ENCODE measurements at regions not wholly inside any gene's neighbourhood (a gene's known extent, or its start where the extent isn't known, plus 50 kb on each side); places are given as distances from the start of the nearest gene placed in this dataset.

DNA sequence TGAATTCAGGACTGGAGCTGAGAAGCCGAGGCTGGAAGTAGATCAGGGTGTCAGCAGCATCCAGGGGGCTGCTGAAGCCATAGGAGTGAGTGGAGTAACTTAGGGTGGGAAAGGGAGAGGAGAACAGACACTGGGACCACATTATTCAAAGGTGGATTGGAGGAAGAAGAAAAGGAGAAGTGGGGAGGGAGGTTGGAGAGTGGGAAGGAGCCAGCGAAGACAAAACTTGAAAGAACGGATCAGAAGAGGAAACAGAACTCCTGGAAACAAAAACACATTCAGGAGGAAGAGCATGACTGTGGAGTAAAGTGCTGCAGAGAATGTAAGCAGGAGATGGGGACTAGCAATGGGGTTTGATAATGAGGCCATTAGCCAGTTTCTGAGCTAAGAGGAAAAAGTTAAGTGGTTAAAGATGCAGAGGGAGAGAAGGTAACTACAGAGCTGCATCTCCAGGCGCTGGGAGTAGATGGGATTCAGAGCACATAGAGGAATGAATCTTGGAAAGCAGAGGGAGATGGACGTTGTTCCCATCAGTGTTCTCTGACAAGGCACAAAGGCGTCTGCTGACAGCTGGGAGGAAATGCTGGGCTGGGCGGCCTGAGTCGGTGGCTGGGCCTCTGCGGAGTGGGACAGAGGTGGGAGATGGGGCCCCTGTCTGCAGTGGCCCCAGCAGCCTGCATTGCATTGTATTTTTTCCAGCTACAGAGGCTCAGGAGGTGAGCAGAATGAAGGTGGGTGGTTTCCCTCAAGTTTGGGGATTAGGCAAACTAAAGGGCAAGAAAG, 63.1 kb upstream of the LEP start (continued):
- no peak for TF ChIP-seq NFYB (CRISPR knock-in tag; conservative IDR thresholded peaks at IDR 0.05; ENCODE audit: low read depth)

- CTCF ChIA-PET: interaction anchor here (0.6 to 1.7 kb wide), 4 partner anchors 10 to 469 kb away, joined by 3 to 4 read pairs (median 4); no protein-coding TSS in a partner anchor
- DNase-seq (ENCODE audit: low spot score): no peak
- Mint-ChIP-seq H3K4me1 (peaks cover 7% of the 10 kb centered on the region), H3K9me3 (no peaks in the 10 kb centered on the region), H3K27ac (no peak overlapping the region), H3K27me3 (ENCODE audit: low read depth) (peaks cover 40% of the 10 kb centered on the region), H3K4me3 (no peak overlapping the region), H3K36me3 (no peaks in the 10 kb centered on the region)
- POLR2A ChIA-PET: no interaction called here
- no peak for TF ChIP-seq ATF1 (CRISPR knock-in tag; IDR thresholded peaks at IDR 0.05)
- no peak for TF ChIP-seq CREM (CRISPR knock-in tag; IDR thresholded peaks at IDR 0.05)
- no peak for TF ChIP-seq NR3C1 (CRISPR knock-in tag; conservative IDR thresholded peaks at IDR 0.05; ENCODE audit: low read depth)
- TF ChIP-seq, protein P1, sequence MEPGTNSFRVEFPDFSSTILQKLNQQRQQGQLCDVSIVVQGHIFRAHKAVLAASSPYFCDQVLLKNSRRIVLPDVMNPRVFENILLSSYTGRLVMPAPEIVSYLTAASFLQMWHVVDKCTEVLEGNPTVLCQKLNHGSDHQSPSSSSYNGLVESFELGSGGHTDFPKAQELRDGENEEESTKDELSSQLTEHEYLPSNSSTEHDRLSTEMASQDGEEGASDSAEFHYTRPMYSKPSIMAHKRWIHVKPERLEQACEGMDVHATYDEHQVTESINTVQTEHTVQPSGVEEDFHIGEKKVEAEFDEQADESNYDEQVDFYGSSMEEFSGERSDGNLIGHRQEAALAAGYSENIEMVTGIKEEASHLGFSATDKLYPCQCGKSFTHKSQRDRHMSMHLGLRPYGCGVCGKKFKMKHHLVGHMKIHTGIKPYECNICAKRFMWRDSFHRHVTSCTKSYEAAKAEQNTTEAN (CRISPR knock-in tag; IDR thresholded peaks at IDR 0.05): no peak
- TF ChIP-seq, protein P2, sequence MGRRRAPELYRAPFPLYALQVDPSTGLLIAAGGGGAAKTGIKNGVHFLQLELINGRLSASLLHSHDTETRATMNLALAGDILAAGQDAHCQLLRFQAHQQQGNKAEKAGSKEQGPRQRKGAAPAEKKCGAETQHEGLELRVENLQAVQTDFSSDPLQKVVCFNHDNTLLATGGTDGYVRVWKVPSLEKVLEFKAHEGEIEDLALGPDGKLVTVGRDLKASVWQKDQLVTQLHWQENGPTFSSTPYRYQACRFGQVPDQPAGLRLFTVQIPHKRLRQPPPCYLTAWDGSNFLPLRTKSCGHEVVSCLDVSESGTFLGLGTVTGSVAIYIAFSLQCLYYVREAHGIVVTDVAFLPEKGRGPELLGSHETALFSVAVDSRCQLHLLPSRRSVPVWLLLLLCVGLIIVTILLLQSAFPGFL (CRISPR knock-in tag; IDR thresholded peaks at IDR 0.05; ENCODE audit: borderline replicate concordance): no peak
- TF ChIP-seq, protein P3, sequence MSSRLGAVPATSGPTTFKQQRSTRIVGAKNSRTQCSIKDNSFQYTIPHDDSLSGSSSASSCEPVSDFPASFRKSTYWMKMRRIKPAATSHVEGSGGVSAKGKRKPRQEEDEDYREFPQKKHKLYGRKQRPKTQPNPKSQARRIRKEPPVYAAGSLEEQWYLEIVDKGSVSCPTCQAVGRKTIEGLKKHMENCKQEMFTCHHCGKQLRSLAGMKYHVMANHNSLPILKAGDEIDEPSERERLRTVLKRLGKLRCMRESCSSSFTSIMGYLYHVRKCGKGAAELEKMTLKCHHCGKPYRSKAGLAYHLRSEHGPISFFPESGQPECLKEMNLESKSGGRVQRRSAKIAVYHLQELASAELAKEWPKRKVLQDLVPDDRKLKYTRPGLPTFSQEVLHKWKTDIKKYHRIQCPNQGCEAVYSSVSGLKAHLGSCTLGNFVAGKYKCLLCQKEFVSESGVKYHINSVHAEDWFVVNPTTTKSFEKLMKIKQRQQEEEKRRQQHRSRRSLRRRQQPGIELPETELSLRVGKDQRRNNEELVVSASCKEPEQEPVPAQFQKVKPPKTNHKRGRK (CRISPR knock-in tag; IDR thresholded peaks at IDR 0.05; ENCODE audit: borderline replicate concordance): no peak
- no peak for TF ChIP-seq GTF2I (CRISPR knock-in tag; conservative IDR thresholded peaks at IDR 0.05)
- TF ChIP-seq ETV6 (CRISPR knock-in tag; IDR thresholded peaks at IDR 0.05): no peak
- TF ChIP-seq AR (CRISPR knock-in tag; IDR thresholded peaks at IDR 0.05): no peak
- TF ChIP-seq, protein P4, sequence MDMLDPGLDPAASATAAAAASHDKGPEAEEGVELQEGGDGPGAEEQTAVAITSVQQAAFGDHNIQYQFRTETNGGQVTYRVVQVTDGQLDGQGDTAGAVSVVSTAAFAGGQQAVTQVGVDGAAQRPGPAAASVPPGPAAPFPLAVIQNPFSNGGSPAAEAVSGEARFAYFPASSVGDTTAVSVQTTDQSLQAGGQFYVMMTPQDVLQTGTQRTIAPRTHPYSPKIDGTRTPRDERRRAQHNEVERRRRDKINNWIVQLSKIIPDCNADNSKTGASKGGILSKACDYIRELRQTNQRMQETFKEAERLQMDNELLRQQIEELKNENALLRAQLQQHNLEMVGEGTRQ (CRISPR knock-in tag; IDR thresholded peaks at IDR 0.05): no peak
- TF ChIP-seq TEAD4 (CRISPR knock-in tag; IDR thresholded peaks at IDR 0.05): no peak
- no peak for TF ChIP-seq ZNF423 (CRISPR knock-in tag; IDR thresholded peaks at IDR 0.05)
- ATAC-seq: no peak
Measured at GRCh38 chr7:128178611-128179010, 62.5 kb upstream of the LEP start.
